Thymus (tissue), 11 donors: ENCODE measurements at regions not wholly inside any gene's neighbourhood (a gene's known extent, or its start where the extent isn't known, plus 50 kb on each side); places are given as distances from the start of the nearest gene placed in this dataset.

Experiments
- DNase-seq, 9 donors: peaks; one replicate each; pipeline ENCODE4 v3.0.0-alpha.2; 2013; ENCODE audit warnings: low spot score in 9 of 9, low read depth in 6 of 9, missing footprints in 1 of 9
- H3K27ac ChIP-seq, 2 donors: one replicate each; pipeline ENCODE4 v1.5.1; 2013; ENCODE audit warnings: control low read depth in 1 of 2, low read depth in 1 of 2, low read length in 1 of 2, mild to moderate bottlenecking in 1 of 2, moderate library complexity in 1 of 2
- H3K27me3 ChIP-seq, 2 donors: one replicate each; pipeline ENCODE4 v1.5.1; 2013; ENCODE audit warnings: low read length in 1 of 2; ENCODE audit not compliant: control insufficient read depth in 2 of 2, insufficient read depth in 1 of 2
- H3K36me3 ChIP-seq, 2 donors: one replicate each; pipeline ENCODE4 v1.5.1; 2013; ENCODE audit warnings: low read length in 1 of 2, mild to moderate bottlenecking in 1 of 2, moderate library complexity in 1 of 2; ENCODE audit not compliant: control insufficient read depth in 2 of 2, insufficient read depth in 2 of 2
- H3K4me1 ChIP-seq, 2 donors: one replicate each; pipeline ENCODE4 v1.5.1; 2013; ENCODE audit warnings: low read length in 2 of 2; ENCODE audit not compliant: control insufficient read depth in 2 of 2, insufficient read depth in 2 of 2
- H3K4me3 ChIP-seq, 2 donors: one replicate each; pipeline ENCODE4 v1.5.1; 2013; ENCODE audit warnings: low read length in 2 of 2, control low read depth in 1 of 2, mild to moderate bottlenecking in 1 of 2
- H3K9me3 ChIP-seq, 2 donors: one replicate each; pipeline ENCODE4 v1.5.1; 2013; ENCODE audit warnings: low read length in 1 of 2, mild to moderate bottlenecking in 1 of 2; ENCODE audit not compliant: control insufficient read depth in 2 of 2, insufficient read depth in 1 of 2
- WGBS: extraction: QIAGEN DNeasy Blood & Tissue Kit; methylation state at CpG from one replicate; pipeline ENCODE4 v1.1.7; 2013; 5-methylcytosine and 5-hydroxymethylcytosine counted together
- donor health status: healthy.

DNA sequence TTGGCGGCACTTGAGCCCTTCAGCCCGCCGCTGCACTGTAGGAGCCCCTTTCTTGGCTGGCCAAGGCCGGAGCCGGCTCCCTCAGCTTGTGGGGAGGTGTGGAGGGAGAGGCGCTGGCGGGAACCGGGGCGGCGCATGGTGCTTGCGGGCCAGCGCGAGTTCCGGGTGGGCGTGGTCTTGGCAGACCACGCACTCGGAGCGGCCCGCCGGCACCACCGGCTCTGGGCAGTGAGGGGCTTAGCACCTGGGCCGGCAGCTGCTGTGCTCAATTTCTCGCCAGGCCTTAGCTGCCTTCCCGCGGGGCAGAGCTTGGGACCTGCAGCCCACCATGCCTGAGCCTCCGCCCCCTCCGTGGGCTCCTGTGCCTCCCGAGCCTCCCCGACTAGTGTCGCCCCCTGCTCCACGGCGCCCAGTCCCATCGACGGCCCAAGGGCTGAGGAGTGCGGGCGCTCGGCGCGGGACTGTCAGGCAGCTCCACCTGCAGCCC is 673.7 kb upstream of the BRINP3 start:
- H3K4me3 ChIP-seq = no peak overlapping the region
- DNase-seq = no peak
- 96% methylated on average over 39 of the region's 39 CpGs for WGBS
- H3K27ac ChIP-seq = no peak overlapping the region
- no peaks in the 10 kb centered on the region for H3K36me3 ChIP-seq
- H3K9me3 ChIP-seq = peaks cover 0 to 2% of the 10 kb centered on the region in 2 donors
- H3K4me1 ChIP-seq = no peaks in the 10 kb centered on the region
- no peaks in the 10 kb centered on the region for H3K27me3 ChIP-seq

DNA sequence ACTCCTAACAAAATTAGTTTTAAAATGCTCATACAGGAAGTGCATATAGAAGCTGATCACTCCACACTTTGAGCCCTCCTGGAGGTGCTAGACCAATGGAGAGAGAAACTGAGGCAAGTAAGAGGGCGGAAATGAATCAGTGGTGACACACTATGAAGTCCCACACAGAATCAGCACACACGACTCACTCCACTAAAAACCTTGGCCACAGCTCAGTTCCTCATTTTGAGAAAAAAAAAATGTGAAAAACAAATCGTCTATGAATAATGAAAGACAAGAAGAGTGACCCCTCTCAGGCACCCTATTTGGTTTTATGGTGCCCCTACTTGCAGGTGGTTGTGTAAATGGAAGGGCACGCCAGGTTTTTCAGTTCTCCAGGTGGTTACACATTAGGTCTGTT is 675.1 kb upstream of the BRINP3 start:
- 52% methylated on average over 4 of the region's 4 CpGs for WGBS
- no peaks in the 10 kb centered on the region for H3K4me1 ChIP-seq
- H3K4me3 ChIP-seq = no peak overlapping the region
- H3K36me3 ChIP-seq = no peaks in the 10 kb centered on the region
- H3K9me3 ChIP-seq = peaks cover 0 to 2% of the 10 kb centered on the region in 2 donors
- no peak for DNase-seq
- H3K27me3 ChIP-seq = no peaks in the 10 kb centered on the region
- no peak overlapping the region for H3K27ac ChIP-seq

DNA sequence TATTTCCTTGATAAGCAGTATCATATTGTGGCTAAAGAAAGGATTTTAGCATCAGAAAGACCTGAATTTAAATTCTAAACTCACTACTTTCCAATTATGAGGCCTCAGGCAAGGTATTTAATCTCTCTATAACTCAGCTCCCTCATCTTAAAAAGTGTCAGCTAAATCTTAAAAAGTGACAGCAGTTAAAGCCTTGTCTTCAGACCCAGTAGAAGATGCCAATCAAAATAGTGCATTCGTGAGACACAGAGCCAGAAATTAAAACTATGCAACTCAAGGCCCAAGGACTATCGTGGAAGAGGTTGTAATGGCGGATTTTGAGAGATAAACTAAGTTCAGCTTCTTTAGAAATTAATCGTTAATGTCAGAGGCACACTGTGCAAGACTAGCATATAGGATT is 677.5 kb upstream of the BRINP3 start:
- no peak for DNase-seq
- Histone ChIP-seq H3K9me3 (peaks cover 0 to 2% of the 10 kb centered on the region in 2 donors), H3K27me3 (no peaks in the 10 kb centered on the region), H3K27ac (no peak overlapping the region), H3K4me3 (no peak overlapping the region), H3K36me3 (no peaks in the 10 kb centered on the region), H3K4me1 (no peaks in the 10 kb centered on the region)
- 80% methylated on average over 4 of the region's 4 CpGs for WGBS

DNA sequence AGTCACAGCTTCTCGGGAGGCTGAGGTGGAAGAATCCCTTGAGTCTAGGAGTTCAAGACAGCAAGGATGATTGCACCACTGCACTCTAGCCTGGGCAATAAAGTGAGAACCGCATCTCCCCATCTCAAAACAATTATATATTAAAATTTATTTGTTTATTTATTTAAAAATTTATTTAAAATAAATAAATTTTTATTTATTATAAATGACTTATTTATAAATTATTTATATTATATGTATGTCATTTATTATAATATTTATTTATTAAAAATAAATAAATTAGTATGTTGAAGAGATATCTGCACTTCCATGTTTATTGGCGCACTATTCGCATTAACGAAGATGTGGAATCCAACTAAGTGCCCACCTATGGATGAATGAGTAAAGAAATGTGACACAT is 683.2 kb upstream of the BRINP3 start:
- Histone ChIP-seq H3K9me3 (no peaks in the 10 kb centered on the region), H3K4me3 (no peak overlapping the region), H3K4me1 (no peaks in the 10 kb centered on the region), H3K27ac (no peak overlapping the region), H3K36me3 (no peaks in the 10 kb centered on the region), H3K27me3 (no peaks in the 10 kb centered on the region)
- DNase-seq = no peak
- 98% methylated on average over 5 of the region's 5 CpGs for WGBS

DNA sequence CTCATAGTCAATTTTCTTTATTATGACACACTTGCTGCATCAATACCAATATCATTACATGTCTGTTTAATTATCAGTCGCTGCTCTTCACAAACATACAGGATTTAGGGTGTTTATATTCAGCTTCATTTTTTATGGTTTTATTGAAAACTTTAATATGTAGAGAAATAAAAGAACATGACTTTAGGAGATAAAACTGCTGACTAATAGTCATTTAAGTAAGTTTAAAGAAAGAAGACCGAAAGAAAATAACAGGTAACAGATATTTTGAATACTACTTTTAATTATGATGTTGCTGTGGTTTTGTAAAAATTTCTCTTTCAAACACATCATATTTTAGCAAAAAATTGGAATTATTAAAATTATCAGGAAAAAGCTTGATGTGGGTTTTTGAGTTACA is 685.1 kb upstream of the BRINP3 start:
- 73% methylated on average over 2 of the region's 2 CpGs for WGBS
- Histone ChIP-seq H3K27me3 (no peaks in the 10 kb centered on the region), H3K4me1 (no peaks in the 10 kb centered on the region), H3K27ac (no peak overlapping the region), H3K4me3 (no peak overlapping the region), H3K9me3 (no peaks in the 10 kb centered on the region), H3K36me3 (no peaks in the 10 kb centered on the region)
- no peak for DNase-seq

DNA sequence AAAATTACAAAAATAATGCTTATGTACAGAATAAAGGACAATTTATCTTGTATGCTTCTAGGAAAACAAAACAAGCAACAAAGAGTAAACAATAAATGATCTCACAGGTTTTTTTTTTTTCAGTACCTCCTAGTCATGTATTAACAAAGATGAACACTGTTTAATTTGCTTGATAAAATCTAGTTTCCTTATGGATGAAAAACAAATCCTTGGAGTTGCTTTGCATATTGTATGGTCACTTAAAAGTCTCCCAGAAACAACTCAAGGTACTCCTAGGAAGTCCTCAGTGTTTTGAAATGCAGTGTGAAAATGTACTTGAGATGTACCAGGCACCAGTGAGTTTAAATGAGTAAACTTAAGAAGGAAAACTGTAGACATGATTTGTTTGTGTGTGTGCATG is 686.0 kb upstream of the BRINP3 start:
- Histone ChIP-seq H3K36me3 (no peaks in the 10 kb centered on the region), H3K27me3 (no peaks in the 10 kb centered on the region), H3K4me3 (no peak overlapping the region), H3K27ac (no peak overlapping the region), H3K9me3 (no peaks in the 10 kb centered on the region), H3K4me1 (no peaks in the 10 kb centered on the region)
- DNase-seq = no peak

DNA sequence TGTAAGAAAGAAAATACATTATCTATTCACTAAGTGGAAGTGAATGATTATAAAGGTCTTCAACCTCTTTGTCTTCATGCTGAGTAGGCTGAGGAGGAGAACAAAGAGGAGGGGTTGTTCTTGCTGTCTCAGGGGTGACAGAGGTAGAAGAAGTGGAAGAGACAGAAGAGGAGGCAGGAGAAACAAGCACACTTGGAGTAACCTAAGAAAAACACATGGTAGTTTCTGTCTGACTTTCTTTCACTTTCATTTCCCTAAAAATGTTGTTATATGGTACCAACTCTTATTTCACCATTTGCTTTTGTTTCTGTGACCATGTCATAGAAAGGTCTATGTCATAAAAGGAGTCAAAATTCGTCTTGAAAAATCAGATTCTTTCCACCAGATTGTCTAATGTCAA is 696.6 kb upstream of the BRINP3 start:
- H3K4me3 ChIP-seq = no peak overlapping the region
- WGBS = 80% methylated on average over 1 of the region's 1 CpG
- H3K4me1 ChIP-seq = no peaks in the 10 kb centered on the region

DNA sequence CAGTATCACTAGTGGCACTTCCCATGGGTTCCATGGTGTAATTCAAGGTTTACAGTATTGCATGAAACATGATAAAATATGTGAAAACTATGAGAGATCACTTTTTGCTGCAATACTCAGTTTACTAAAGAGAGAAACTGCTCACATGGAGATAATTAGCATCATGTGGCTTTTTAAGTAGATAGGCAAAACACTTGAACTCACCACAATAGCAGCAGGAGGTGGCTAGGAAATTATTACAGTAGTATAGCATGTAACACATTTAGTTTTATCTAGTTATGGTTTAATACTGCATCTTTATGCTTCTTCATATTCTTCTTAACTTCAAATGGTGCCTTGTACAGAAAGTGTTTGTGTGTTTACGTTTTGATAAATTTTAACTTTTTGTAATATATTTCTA is 698.5 kb upstream of the BRINP3 start:
- Histone ChIP-seq H3K27me3 (no peaks in the 10 kb centered on the region), H3K36me3 (no peaks in the 10 kb centered on the region), H3K27ac (no peak overlapping the region), H3K4me1 (no peaks in the 10 kb centered on the region), H3K9me3 (no peaks in the 10 kb centered on the region), H3K4me3 (no peak overlapping the region)
- DNase-seq = no peak
- 99% methylated on average over 1 of the region's 1 CpG for WGBS

More for the DNA sequence above, 696.6 kb upstream of the BRINP3 start:
- DNase-seq = peak in 1 of 9 donors; percentile 3
- H3K27me3 ChIP-seq = no peaks in the 10 kb centered on the region
- H3K9me3 ChIP-seq = no peaks in the 10 kb centered on the region
- no peak overlapping the region for H3K27ac ChIP-seq
- H3K36me3 ChIP-seq = no peaks in the 10 kb centered on the region

DNA sequence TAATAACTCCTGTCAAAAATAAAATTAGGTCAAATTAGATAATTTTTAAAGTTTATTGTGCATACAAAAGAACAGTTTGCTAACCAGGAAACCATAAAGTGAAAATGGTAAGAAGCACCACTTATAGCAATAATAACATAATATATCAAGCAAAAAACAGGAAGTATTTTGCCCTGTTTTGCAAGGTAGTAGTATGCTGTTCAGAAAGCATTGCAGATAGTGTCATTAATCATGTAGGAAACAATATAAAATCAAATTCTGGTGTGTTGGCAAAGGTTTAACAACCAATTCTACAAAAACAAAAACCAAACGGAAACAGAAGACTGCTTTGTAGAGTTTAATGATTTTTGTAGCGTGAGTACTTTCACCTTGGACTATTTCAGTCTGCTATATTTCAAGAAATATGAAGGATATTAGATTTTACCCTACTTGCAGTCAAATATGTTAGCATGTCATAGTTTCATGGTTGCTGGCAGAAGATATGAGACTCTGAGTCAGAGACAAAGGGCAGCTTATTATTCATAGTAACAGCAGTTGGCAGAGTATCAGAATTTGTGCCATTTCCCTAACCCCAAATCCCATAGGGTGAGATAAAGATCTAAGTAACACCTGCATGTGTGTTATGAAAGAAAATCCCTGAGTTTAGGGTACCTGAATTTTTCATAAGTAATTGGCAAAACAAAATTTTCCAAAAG is 729.0 kb upstream of the BRINP3 start:
- WGBS = 21% methylated on average over 2 of the region's 2 CpGs
- Histone ChIP-seq H3K36me3 (no peaks in the 10 kb centered on the region), H3K9me3 (no peaks in the 10 kb centered on the region), H3K4me1 (no peaks in the 10 kb centered on the region), H3K4me3 (no peak overlapping the region), H3K27me3 (no peaks in the 10 kb centered on the region), H3K27ac (no peak overlapping the region)
- DNase-seq = no peak
